Neural crest cell (in vitro differentiated cells): ENCODE measurements at regions not wholly inside any gene's neighbourhood (a gene's known extent, or its start where the extent isn't known, plus 50 kb on each side); places are given as distances from the start of the nearest gene placed in this dataset.

Experiments used
- DNase-seq: peaks from one replicate; pipeline ENCODE4 v3.0.0; 2021; ENCODE audit warnings: low read depth, mixed read lengths, low spot score
- H3K27ac Mint-ChIP-seq: one replicate; pipeline ENCODE4 v1.8.0; 2021; ENCODE audit warnings: mild to moderate bottlenecking, mixed read lengths; ENCODE audit not compliant: unreplicated experiment
- H3K27me3 Mint-ChIP-seq: 2 replicates; pipeline ENCODE4 v1.8.0; 2021; ENCODE audit warnings: low read depth, mild to moderate bottlenecking, mixed read lengths
- H3K36me3 Mint-ChIP-seq: 2 replicates; pipeline ENCODE4 v1.8.0; 2021; ENCODE audit warnings: low read depth, mild to moderate bottlenecking, mixed read lengths
- H3K4me1 Mint-ChIP-seq: 2 replicates; pipeline ENCODE4 v1.8.0; 2021; ENCODE audit warnings: mixed read lengths
- H3K4me3 Mint-ChIP-seq: one replicate; pipeline ENCODE4 v1.8.0; 2021; ENCODE audit warnings: mild to moderate bottlenecking, mixed read lengths
- H3K9me3 Mint-ChIP-seq: 2 replicates; pipeline ENCODE4 v1.8.0; 2021; ENCODE audit warnings: mixed read lengths
- CTCF ChIP-seq: fragments of 200-600 bp; sonication (generic); conservative IDR thresholded peaks from 2 replicates; pipeline ENCODE4 v1.5.0; 2021; ENCODE audit warnings: antibody characterized with exemption, mild to moderate bottlenecking

DNA sequence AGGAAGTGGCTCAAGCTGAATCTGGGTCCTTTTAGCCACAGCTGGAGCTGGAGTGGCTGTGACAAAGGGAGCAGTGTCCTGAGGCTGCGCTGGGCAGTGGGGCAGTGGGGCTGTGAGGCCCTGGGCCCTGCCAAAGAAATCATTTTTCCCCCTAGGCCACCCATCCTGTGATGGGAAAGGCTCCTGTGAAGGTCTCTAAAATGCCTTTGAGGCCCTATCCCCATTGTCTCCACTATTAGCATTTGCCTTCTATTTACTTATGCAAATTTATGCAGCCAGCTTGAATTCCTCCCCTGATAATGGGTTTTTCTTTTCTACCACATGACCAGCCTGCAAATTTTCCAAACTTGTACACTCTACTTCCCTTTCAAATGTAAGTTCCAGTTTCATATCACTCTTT, 539.2 kb downstream of the MEI4 start:
- TF ChIP-seq CTCF = no peak
- no peak overlapping the region for H3K27ac Mint-ChIP-seq
- peaks cover 4% of the 10 kb centered on the region for H3K36me3 Mint-ChIP-seq
- no peaks in the 10 kb centered on the region for H3K27me3 Mint-ChIP-seq
- H3K4me1 Mint-ChIP-seq = no peaks in the 10 kb centered on the region
- no peak for DNase-seq
- no peak overlapping the region for H3K4me3 Mint-ChIP-seq
- H3K9me3 Mint-ChIP-seq = peaks cover 14% of the 10 kb centered on the region

DNA sequence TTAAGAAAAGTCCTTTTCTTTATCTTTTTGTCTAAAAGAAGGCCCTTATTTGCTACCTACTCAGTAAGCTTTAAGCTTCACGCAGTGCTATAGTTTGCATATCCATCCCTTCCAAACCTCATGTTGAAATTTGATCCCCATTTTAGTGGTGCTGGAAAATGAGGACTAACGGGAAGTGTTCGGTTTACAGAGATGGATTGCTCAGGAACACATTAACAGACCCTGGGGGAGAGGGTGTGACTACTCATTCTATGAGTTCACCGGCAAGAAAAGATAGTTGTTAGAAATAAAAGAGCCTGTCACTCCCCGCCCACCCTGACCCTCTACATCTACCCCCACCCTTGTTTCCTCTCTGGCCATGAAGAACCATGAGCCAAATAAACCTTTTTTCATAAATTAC, 546.2 kb downstream of the MEI4 start:
- Mint-ChIP-seq H3K36me3 (no peaks in the 10 kb centered on the region), H3K4me1 (no peaks in the 10 kb centered on the region), H3K4me3 (no peak overlapping the region), H3K27me3 (no peaks in the 10 kb centered on the region), H3K9me3 (no peaks in the 10 kb centered on the region), H3K27ac (no peak overlapping the region)
- no peak for TF ChIP-seq CTCF
- DNase-seq = no peak

DNA sequence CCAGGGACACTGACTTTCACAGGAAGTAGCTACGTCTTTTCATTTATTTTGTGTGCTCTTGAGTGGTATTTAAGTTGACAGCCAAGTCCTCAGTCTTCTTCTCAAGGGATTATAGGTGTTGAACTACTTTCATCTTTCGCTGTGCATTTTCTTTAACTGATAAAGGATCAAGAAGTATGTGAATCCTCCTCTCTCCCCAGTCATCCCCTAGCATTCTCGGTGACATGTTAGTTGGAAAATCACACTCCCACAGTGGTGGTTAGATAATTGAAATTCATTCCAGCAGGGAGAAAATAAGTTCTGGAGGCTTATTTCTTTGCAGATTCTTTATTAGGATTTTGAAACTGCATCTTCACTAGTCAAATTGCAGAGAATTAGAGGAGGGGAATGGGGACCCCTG, 569.4 kb downstream of the MEI4 start:
- no peaks in the 10 kb centered on the region for H3K27me3 Mint-ChIP-seq
- no peaks in the 10 kb centered on the region for H3K9me3 Mint-ChIP-seq
- no peaks in the 10 kb centered on the region for H3K36me3 Mint-ChIP-seq
- no peaks in the 10 kb centered on the region for H3K4me1 Mint-ChIP-seq
- TF ChIP-seq CTCF = no peak
- no peak for DNase-seq
- no peak overlapping the region for H3K27ac Mint-ChIP-seq
- H3K4me3 Mint-ChIP-seq = no peak overlapping the region

- no peaks in the 10 kb centered on the region for H3K4me1 Mint-ChIP-seq
Observed at GRCh38 chr6:78231002-78231401, 578.2 kb downstream of the MEI4 start.

DNA sequence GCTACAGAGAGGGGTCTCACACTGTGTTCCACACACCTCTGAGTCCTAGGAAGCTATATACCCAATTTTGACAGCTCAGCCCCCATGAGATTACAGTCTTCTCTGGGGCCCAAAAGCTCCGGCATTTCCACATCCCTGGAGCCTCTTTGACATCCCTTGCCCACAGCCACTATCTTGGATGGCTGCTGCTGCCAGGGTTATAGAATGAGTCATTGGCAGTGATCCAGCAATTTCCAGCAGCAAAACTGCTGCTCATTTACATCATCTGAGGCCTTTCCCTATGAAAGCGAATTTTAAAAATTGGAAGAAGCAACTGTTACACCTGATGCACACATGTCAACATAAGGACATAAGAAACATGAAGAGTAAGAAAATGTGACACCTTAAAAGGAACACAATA, 590.7 kb downstream of the MEI4 start:
- DNase-seq = no peak
- no peak overlapping the region for H3K4me3 Mint-ChIP-seq
- no peaks in the 10 kb centered on the region for H3K36me3 Mint-ChIP-seq
- peaks cover under 1% of the 10 kb centered on the region for H3K4me1 Mint-ChIP-seq
- no peak for TF ChIP-seq CTCF
- peaks cover 5% of the 10 kb centered on the region for H3K9me3 Mint-ChIP-seq
- H3K27me3 Mint-ChIP-seq = no peaks in the 10 kb centered on the region
- H3K27ac Mint-ChIP-seq = no peak overlapping the region

More at GRCh38 chr6:78231002-78231401, 578.2 kb downstream of the MEI4 start:
- no peak for TF ChIP-seq CTCF
- Mint-ChIP-seq H3K4me3 (no peak overlapping the region), H3K27me3 (no peaks in the 10 kb centered on the region), H3K27ac (no peak overlapping the region), H3K9me3 (peaks cover 7% of the 10 kb centered on the region), H3K36me3 (no peaks in the 10 kb centered on the region)
- no peak for DNase-seq

GRCh38 chr6:78251931-78252330, 599.1 kb downstream of the MEI4 start:
- peaks cover 9% of the 10 kb centered on the region for H3K4me1 Mint-ChIP-seq
- TF ChIP-seq CTCF = no peak
- H3K4me3 Mint-ChIP-seq = no peak overlapping the region
- no peaks in the 10 kb centered on the region for H3K36me3 Mint-ChIP-seq
- H3K9me3 Mint-ChIP-seq = no peaks in the 10 kb centered on the region
- DNase-seq = no peak
- H3K27me3 Mint-ChIP-seq = no peaks in the 10 kb centered on the region
- no peak overlapping the region for H3K27ac Mint-ChIP-seq
